T-helper 2 cell treated with Interferon-gamma antibody and Interleukin-4, amounts not matched to agents 5 μg/mL and 100 μg/mL, for 36 hours (primary cell): ENCODE measurements at regions not wholly inside any gene's neighbourhood (a gene's known extent, or its start where the extent isn't known, plus 50 kb on each side); places are given as distances from the start of the nearest gene placed in this dataset.
A peak's percentile ranks its signal among the peaks of the same experiment; 100 is the strongest.
"Not testable (repeated sequence)": the region's sequence is repeated elsewhere in the genome, so short reads cannot be mapped to it uniquely, and the experiment has no call there.

Source experiments
- DNase-seq: peaks from one replicate; pipeline ENCODE4 v3.0.0; 2021; ENCODE audit warnings: low spot score
- H3K27ac Mint-ChIP-seq: one replicate; pipeline ENCODE4 v1.8.0; 2021; ENCODE audit warnings: mild to moderate bottlenecking, mixed read lengths
- H3K27me3 Mint-ChIP-seq: one replicate; pipeline ENCODE4 v1.8.0; 2021; ENCODE audit warnings: low read depth, mixed read lengths
- H3K36me3 Mint-ChIP-seq: one replicate; pipeline ENCODE4 v1.8.0; 2021; ENCODE audit warnings: low read depth, mixed read lengths
- H3K4me1 Mint-ChIP-seq: one replicate; pipeline ENCODE4 v1.8.0; 2021; ENCODE audit warnings: low read depth, mixed read lengths
- H3K4me3 Mint-ChIP-seq: one replicate; pipeline ENCODE4 v1.8.0; 2022; ENCODE audit warnings: mild to moderate bottlenecking, moderate library complexity, mixed read lengths
- H3K9me3 Mint-ChIP-seq: one replicate; pipeline ENCODE4 v1.8.0; 2021; ENCODE audit warnings: mixed read lengths

- Mint-ChIP-seq H3K27ac (peak overlapping the region; percentile 53), H3K9me3 (no peaks in the 10 kb centered on the region), H3K36me3 (no peaks in the 10 kb centered on the region), H3K4me3 (no peak overlapping the region), H3K4me1 (peaks cover 10% of the 10 kb centered on the region), H3K27me3 (peaks cover 45% of the 10 kb centered on the region)
- DNase-seq, result no peak
Observed at GRCh38 chr6:33886673-33887144, 82.9 kb upstream of the MLN start.

GRCh38 chr6:33885132-33886057 lies 81.6 kb upstream of the MLN start:
- H3K36me3 Mint-ChIP-seq, result no peaks in the 10 kb centered on the region
- H3K4me3 Mint-ChIP-seq, result no peak overlapping the region
- H3K4me1 Mint-ChIP-seq, result peaks cover 10% of the 10 kb centered on the region

GRCh38 chr6:33883621-33884020 lies 79.8 kb upstream of the MLN start:
- not testable (repeated sequence) for DNase-seq, H3K4me3 Mint-ChIP-seq, H3K9me3 Mint-ChIP-seq, H3K4me1 Mint-ChIP-seq, H3K27ac Mint-ChIP-seq, H3K36me3 Mint-ChIP-seq
- H3K27me3 Mint-ChIP-seq, result peaks cover 35% of the 10 kb centered on the region

More at GRCh38 chr6:33885132-33886057, 81.6 kb upstream of the MLN start:
- DNase-seq, result no peak
- H3K27ac Mint-ChIP-seq, result no peak overlapping the region
- peaks cover 45% of the 10 kb centered on the region for H3K27me3 Mint-ChIP-seq
- no peaks in the 10 kb centered on the region for H3K9me3 Mint-ChIP-seq

GRCh38 chr6:33882154-33882553 lies 78.4 kb upstream of the MLN start:
- no peak for DNase-seq
- Mint-ChIP-seq H3K4me3 (no peak overlapping the region), H3K27me3 (peaks cover 35% of the 10 kb centered on the region), H3K9me3 (no peaks in the 10 kb centered on the region), H3K4me1 (peaks cover 6% of the 10 kb centered on the region), H3K27ac (no peak overlapping the region), H3K36me3 (no peaks in the 10 kb centered on the region)

- H3K36me3 Mint-ChIP-seq, result no peaks in the 10 kb centered on the region
- H3K27ac Mint-ChIP-seq, result no peak overlapping the region
- no peak for DNase-seq
- H3K4me1 Mint-ChIP-seq, result no peaks in the 10 kb centered on the region
- H3K9me3 Mint-ChIP-seq, result no peaks in the 10 kb centered on the region
- H3K27me3 Mint-ChIP-seq, result peaks cover 41% of the 10 kb centered on the region
- H3K4me3 Mint-ChIP-seq, result no peak overlapping the region
Observed at GRCh38 chr6:33880766-33881165, 77.0 kb upstream of the MLN start.

- no peak for DNase-seq
- Mint-ChIP-seq H3K9me3 (no peaks in the 10 kb centered on the region), H3K4me3 (no peak overlapping the region), H3K27me3 (peaks cover 39% of the 10 kb centered on the region), H3K4me1 (no peaks in the 10 kb centered on the region), H3K36me3 (no peaks in the 10 kb centered on the region), H3K27ac (no peak overlapping the region)
Observed at GRCh38 chr6:33880104-33880678, 76.4 kb upstream of the MLN start.

- H3K4me3 Mint-ChIP-seq, result no peak overlapping the region
- no peak for DNase-seq
- H3K4me1 Mint-ChIP-seq, result peaks cover 2% of the 10 kb centered on the region
- H3K27ac Mint-ChIP-seq, result no peak overlapping the region
- H3K9me3 Mint-ChIP-seq, result no peaks in the 10 kb centered on the region
- no peaks in the 10 kb centered on the region for H3K36me3 Mint-ChIP-seq
- peaks cover 38% of the 10 kb centered on the region for H3K27me3 Mint-ChIP-seq
Observed at GRCh38 chr6:33878562-33878961, 74.8 kb upstream of the MLN start.

- H3K9me3 Mint-ChIP-seq, result no peaks in the 10 kb centered on the region
- DNase-seq, result no peak
Observed at GRCh38 chr6:33877982-33878535, 74.3 kb upstream of the MLN start.

GRCh38 chr6:33875696-33876095 lies 71.9 kb upstream of the MLN start:
- Mint-ChIP-seq H3K27me3 (peaks cover 33% of the 10 kb centered on the region), H3K9me3 (no peaks in the 10 kb centered on the region), H3K36me3 (no peaks in the 10 kb centered on the region), H3K27ac (no peak overlapping the region), H3K4me3 (no peak overlapping the region), H3K4me1 (peaks cover 2% of the 10 kb centered on the region)
- DNase-seq, result no peak

More at GRCh38 chr6:33877982-33878535, 74.3 kb upstream of the MLN start:
- Mint-ChIP-seq H3K4me3 (no peak overlapping the region), H3K4me1 (peaks cover 2% of the 10 kb centered on the region), H3K36me3 (no peaks in the 10 kb centered on the region), H3K27me3 (peaks cover 37% of the 10 kb centered on the region), H3K27ac (no peak overlapping the region)

- H3K27ac Mint-ChIP-seq, result no peak overlapping the region
Observed at GRCh38 chr6:33875141-33875581, 71.4 kb upstream of the MLN start.

GRCh38 chr6:33874136-33874760 lies 70.4 kb upstream of the MLN start:
- H3K4me3 Mint-ChIP-seq, result no peak overlapping the region
- no peaks in the 10 kb centered on the region for H3K9me3 Mint-ChIP-seq
- no peaks in the 10 kb centered on the region for H3K36me3 Mint-ChIP-seq
- no peak for DNase-seq
- peaks cover 33% of the 10 kb centered on the region for H3K27me3 Mint-ChIP-seq
- H3K4me1 Mint-ChIP-seq, result peaks cover 2% of the 10 kb centered on the region
- H3K27ac Mint-ChIP-seq, result no peak overlapping the region

More at GRCh38 chr6:33875141-33875581, 71.4 kb upstream of the MLN start:
- H3K4me3 Mint-ChIP-seq, result no peak overlapping the region
- no peaks in the 10 kb centered on the region for H3K36me3 Mint-ChIP-seq
- DNase-seq, result no peak
- no peaks in the 10 kb centered on the region for H3K9me3 Mint-ChIP-seq
- peaks cover 2% of the 10 kb centered on the region for H3K4me1 Mint-ChIP-seq
- H3K27me3 Mint-ChIP-seq, result peaks cover 32% of the 10 kb centered on the region

GRCh38 chr6:33872761-33873160 lies 69.0 kb upstream of the MLN start:
- Mint-ChIP-seq H3K9me3 (no peaks in the 10 kb centered on the region), H3K36me3 (no peaks in the 10 kb centered on the region), H3K27me3 (peaks cover 38% of the 10 kb centered on the region), H3K4me1 (peaks cover 2% of the 10 kb centered on the region), H3K27ac (no peak overlapping the region), H3K4me3 (no peak overlapping the region)
- no peak for DNase-seq

- no peak for DNase-seq
- Mint-ChIP-seq H3K27ac (no peak overlapping the region), H3K9me3 (peaks cover 12% of the 10 kb centered on the region), H3K36me3 (no peaks in the 10 kb centered on the region), H3K4me3 (no peak overlapping the region), H3K27me3 (peaks cover 42% of the 10 kb centered on the region), H3K4me1 (peaks cover 1% of the 10 kb centered on the region)
Observed at GRCh38 chr6:33869826-33870423, 66.1 kb upstream of the MLN start.
